CD4-positive, alpha-beta T cell treated with Interferon gamma for 1 hour (primary cell): ENCODE measurements at regions not wholly inside any gene's neighbourhood (a gene's known extent, or its start where the extent isn't known, plus 50 kb on each side); places are given as distances from the start of the nearest gene placed in this dataset.

Source experiments
- DNase-seq: peaks from one replicate; pipeline ENCODE4 v3.0.0-alpha.2; 2020

GRCh38 chr20:48262955-48263354 is 477.7 kb upstream of the SULF2 start:
- DNase-seq, result no peak

GRCh38 chr20:48262466-48262865 is 477.2 kb upstream of the SULF2 start:
- no peak for DNase-seq

GRCh38 chr20:48261398-48261910 is 476.2 kb upstream of the SULF2 start:
- DNase-seq, result no peak

- no peak for DNase-seq
These were observed 475.0 kb upstream of the SULF2 start for GRCh38 chr20:48260129-48260756.

GRCh38 chr20:48259456-48259855 is 474.2 kb upstream of the SULF2 start:
- no peak for DNase-seq

GRCh38 chr20:48257833-48258232 is 472.6 kb upstream of the SULF2 start:
- no peak for DNase-seq

- no peak for DNase-seq
These were observed 462.7 kb upstream of the SULF2 start for GRCh38 chr20:48247961-48248360.

- no peak for DNase-seq
These were observed 460.9 kb upstream of the SULF2 start for GRCh38 chr20:48246061-48246790.

GRCh38 chr20:48242623-48243022 is 457.3 kb upstream of the SULF2 start:
- DNase-seq, result no peak

GRCh38 chr20:48241482-48241881 is 456.2 kb upstream of the SULF2 start:
- DNase-seq, result no peak

- no peak for DNase-seq
These were observed 453.5 kb upstream of the SULF2 start for GRCh38 chr20:48238781-48239180.

GRCh38 chr20:48238326-48238725 is 453.0 kb upstream of the SULF2 start:
- DNase-seq, result no peak

- DNase-seq, result no peak
These were observed 451.0 kb upstream of the SULF2 start for GRCh38 chr20:48236000-48236970.

GRCh38 chr20:48234951-48235350 is 449.7 kb upstream of the SULF2 start:
- DNase-seq, result no peak

- no peak for DNase-seq
These were observed 446.1 kb upstream of the SULF2 start for GRCh38 chr20:48231253-48231930.

GRCh38 chr20:48230216-48230615 is 444.9 kb upstream of the SULF2 start:
- no peak for DNase-seq

GRCh38 chr20:48227381-48227780 is 442.1 kb upstream of the SULF2 start:
- DNase-seq, result no peak

- no peak for DNase-seq
These were observed 441.4 kb upstream of the SULF2 start for GRCh38 chr20:48226642-48227041.

- DNase-seq, result no peak
These were observed 439.3 kb upstream of the SULF2 start for GRCh38 chr20:48224533-48225050.

- DNase-seq, result no peak
These were observed 438.4 kb upstream of the SULF2 start for GRCh38 chr20:48223715-48224114.

- DNase-seq, result no peak
These were observed 437.4 kb upstream of the SULF2 start for GRCh38 chr20:48222595-48223180.

- no peak for DNase-seq
These were observed 434.9 kb upstream of the SULF2 start for GRCh38 chr20:48220033-48220633.
